ENCODE measurements at regions not wholly inside any gene's neighbourhood (a gene's known extent, or its start where the extent isn't known, plus 50 kb on each side); places are given as distances from the start of the nearest gene placed in this dataset.

- Histone ChIP-seq H3K4me3 (ENCODE audit: control extremely low read depth in 1 of 5, extremely low read depth in 1 of 5, insufficient read depth in 1 of 5, low read depth in 2 of 5, low read length in 4 of 5) (no peak overlapping the region), H2AFZ (ENCODE audit: insufficient read depth, low read depth, low read length, poor library complexity, severe bottlenecking) (no peak overlapping the region), H3K79me2 (ENCODE audit: control insufficient read depth, insufficient read depth, low read length) (no peaks in the 10 kb centered on the region), H3K9ac (ENCODE audit: low read length) (no peak overlapping the region), H3K9me3 (ENCODE audit: control extremely low read depth in 1 of 3, control insufficient read depth in 2 of 3, insufficient read depth in 1 of 3, low read length in 2 of 3) (peaks cover 0 to 9% (median 0%) of the 10 kb centered on the region in 3 donors), H3K27ac (ENCODE audit: low read length in 2 of 2) (no peak overlapping the region), H3K27me3 (replicated peaks in 1 of 4; ENCODE audit: control extremely low read depth in 1 of 4, control insufficient read depth in 3 of 4, insufficient read depth in 4 of 4, low read length in 3 of 4) (no peaks in the 10 kb centered on the region), H3K4me1 (ENCODE audit: control insufficient read depth in 2 of 2, insufficient read depth in 2 of 2, low read length in 2 of 2) (no peaks in the 10 kb centered on the region), H4K20me1 (ENCODE audit: control insufficient read depth, insufficient read depth, low read length, poor library complexity, severe bottlenecking) (no peaks in the 10 kb centered on the region), H3K4me2 (replicated peaks; ENCODE audit: low read depth, low read length, poor library complexity, severe bottlenecking) (no peak overlapping the region), H3K36me3 (replicated peaks in 1 of 2; ENCODE audit: control extremely low read depth in 1 of 2, control insufficient read depth in 1 of 2, extremely low read depth in 1 of 2, insufficient read depth in 2 of 2, low read length in 1 of 2) (no peaks in the 10 kb centered on the region)
- no peaks in the 10 kb centered on the region for H3K27me3 Mint-ChIP-seq
- no peak overlapping the region for H3K27ac Mint-ChIP-seq
- TF ChIP-seq EZH2 (IDR thresholded peaks at IDR 0.05; ENCODE audit: borderline replicate concordance, insufficient read depth, low read depth, low read length, poor library complexity, severe bottlenecking) (no peak), CTCF (IDR thresholded peaks at IDR 0.05) (no peak)
- ChIA-PET CTCF (no interaction called here), POLR2A (no interaction called here)
- intact Hi-C loops (cut with micrococcal nuclease) = no loop called here
- DNase-seq (no peak), ATAC-seq (ENCODE audit: low read depth) (no peak)
- no peak overlapping the region for H3K4me3 Mint-ChIP-seq
- WGBS (ENCODE audit: insufficient coverage) = 86% methylated on average over 4 of the region's 8 CpGs
- H3K9me3 Mint-ChIP-seq (ENCODE audit: insufficient read depth) = no peaks in the 10 kb centered on the region
- H3K4me1 Mint-ChIP-seq = no peaks in the 10 kb centered on the region
Observed at GRCh38 chr5:104774372-104774771, 1211.8 kb upstream of the NUDT12 start.

GRCh38 chr5:104764197-104764596 is 1201.6 kb upstream of the NUDT12 start:
- WGBS (ENCODE audit: insufficient coverage) = 80% methylated on average over 1 of the region's 2 CpGs
- H3K4me3 ChIP-seq (ENCODE audit: control extremely low read depth in 1 of 5, extremely low read depth in 1 of 5, insufficient read depth in 1 of 5, low read depth in 2 of 5, low read length in 4 of 5) = no peak overlapping the region
- no peak for TF ChIP-seq CTCF (IDR thresholded peaks at IDR 0.05)
- no peak for TF ChIP-seq EZH2 (IDR thresholded peaks at IDR 0.05; ENCODE audit: borderline replicate concordance, insufficient read depth, low read depth, low read length, poor library complexity, severe bottlenecking)
- intact Hi-C loops (cut with micrococcal nuclease) = no loop called here
- no peak overlapping the region for H3K27ac Mint-ChIP-seq
- H3K4me1 Mint-ChIP-seq = no peaks in the 10 kb centered on the region
- CTCF ChIA-PET = no interaction called here
- peaks cover 2% of the 10 kb centered on the region for H3K9me3 Mint-ChIP-seq (ENCODE audit: insufficient read depth)
- H3K79me2 ChIP-seq (ENCODE audit: control insufficient read depth, insufficient read depth, low read length) = no peaks in the 10 kb centered on the region
- no peak for ATAC-seq (ENCODE audit: low read depth)
- no peaks in the 10 kb centered on the region for H4K20me1 ChIP-seq (ENCODE audit: control insufficient read depth, insufficient read depth, low read length, poor library complexity, severe bottlenecking)
- no peak overlapping the region for H2AFZ ChIP-seq (ENCODE audit: insufficient read depth, low read depth, low read length, poor library complexity, severe bottlenecking)
- H3K27me3 ChIP-seq (replicated peaks in 1 of 4; ENCODE audit: control extremely low read depth in 1 of 4, control insufficient read depth in 3 of 4, insufficient read depth in 4 of 4, low read length in 3 of 4) = no peaks in the 10 kb centered on the region
- H3K4me2 ChIP-seq (replicated peaks; ENCODE audit: low read depth, low read length, poor library complexity, severe bottlenecking) = no peak overlapping the region
- no peaks in the 10 kb centered on the region for H3K27me3 Mint-ChIP-seq
- H3K4me1 ChIP-seq (ENCODE audit: control insufficient read depth in 2 of 2, insufficient read depth in 2 of 2, low read length in 2 of 2) = no peaks in the 10 kb centered on the region
- POLR2A ChIA-PET = no interaction called here
- no peak for DNase-seq
- no peak overlapping the region for H3K9ac ChIP-seq (ENCODE audit: low read length)
- no peaks in the 10 kb centered on the region for H3K36me3 ChIP-seq (replicated peaks in 1 of 2; ENCODE audit: control extremely low read depth in 1 of 2, control insufficient read depth in 1 of 2, extremely low read depth in 1 of 2, insufficient read depth in 2 of 2, low read length in 1 of 2)
- H3K9me3 ChIP-seq (ENCODE audit: control extremely low read depth in 1 of 3, control insufficient read depth in 2 of 3, insufficient read depth in 1 of 3, low read length in 2 of 3) = no peaks in the 10 kb centered on the region
- H3K4me3 Mint-ChIP-seq = no peak overlapping the region
- no peak overlapping the region for H3K27ac ChIP-seq (ENCODE audit: low read length in 2 of 2)
